Liver (tissue), 3 donors: ENCODE measurements at regions not wholly inside any gene's neighbourhood (a gene's known extent, or its start where the extent isn't known, plus 50 kb on each side); places are given as distances from the start of the nearest gene placed in this dataset.

ENCODE experiments used
- CTCF ChIP-seq: fragments of 150-350 bp; IDR thresholded peaks from 2 replicates; pipeline ENCODE4 v1.5.1; 2017; ENCODE audit warnings: improper control_type of control experiment, low read depth, low read length; ENCODE audit not compliant: missing input control
- EGR1 ChIP-seq, 2 donors: IDR thresholded peaks; 2 replicates each; pipeline ENCODE4 v1.6.1; 2016 to 2018; ENCODE audit warnings: antibody characterized with exemption in 2 of 2, low read depth in 2 of 2
- FOXA1 ChIP-seq: IDR thresholded peaks from 2 replicates; pipeline ENCODE4 v1.6.1; 2016; ENCODE audit warnings: antibody characterized with exemption
- GABPA ChIP-seq, 2 donors: IDR thresholded peaks in 1 of 2; conservative IDR thresholded peaks in 1 of 2; 2 replicates each; pipeline ENCODE4 v1.6.1; 2016; ENCODE audit warnings: antibody characterized with exemption in 2 of 2, mild to moderate bottlenecking in 1 of 2, moderate library complexity in 1 of 2
- HNF4A ChIP-seq, 2 donors: conservative IDR thresholded peaks; 2 replicates each; pipeline ENCODE4 v1.6.1; 2016; ENCODE audit warnings: antibody characterized with exemption in 2 of 2, mild to moderate bottlenecking in 2 of 2
- HNF4G ChIP-seq: IDR thresholded peaks from 2 replicates; pipeline ENCODE4 v1.6.1; 2016; ENCODE audit warnings: antibody characterized with exemption
- JUND ChIP-seq, 2 donors: IDR thresholded peaks; 2 replicates each; pipeline ENCODE4 v1.6.1; 2016; ENCODE audit warnings: antibody characterized with exemption in 2 of 2
- MAX ChIP-seq: IDR thresholded peaks from 2 replicates; pipeline ENCODE4 v1.6.1; 2016; ENCODE audit warnings: antibody characterized with exemption
- RAD21 ChIP-seq, 2 donors: IDR thresholded peaks; 2 replicates each; pipeline ENCODE4 v1.6.1; 2016; ENCODE audit warnings: antibody characterized with exemption in 2 of 2, mild to moderate bottlenecking in 2 of 2
- REST ChIP-seq: IDR thresholded peaks from 2 replicates; pipeline ENCODE4 v1.6.1; 2016; ENCODE audit warnings: antibody characterized with exemption, mild to moderate bottlenecking
- SP1 ChIP-seq: IDR thresholded peaks from 2 replicates; pipeline ENCODE4 v1.6.1; 2018; ENCODE audit warnings: antibody characterized with exemption, mild to moderate bottlenecking
- TAF1 ChIP-seq: conservative IDR thresholded peaks from 2 replicates; pipeline ENCODE4 v1.6.1; 2016; ENCODE audit warnings: antibody characterized with exemption, mild to moderate bottlenecking
- YY1 ChIP-seq: IDR thresholded peaks from 2 replicates; pipeline ENCODE4 v1.6.1; 2016; ENCODE audit warnings: antibody characterized with exemption, mild to moderate bottlenecking
- ZBTB33 ChIP-seq: IDR thresholded peaks from 2 replicates; pipeline ENCODE4 v1.6.1; 2016; ENCODE audit warnings: antibody characterized with exemption
- donor health status: healthy.
- donor health status: healthy.

GRCh38 chr9:84154320-84154719, 173.7 kb downstream of the RMI1 start:
- TF ChIP-seq CTCF (no peak), FOXA1 (no peak), HNF4A (conservative IDR thresholded peaks at IDR 0.05) (no peak), RAD21 (IDR thresholded peaks at IDR 0.05) (no peak), REST (no peak), YY1 (no peak), ZBTB33 (no peak), SP1 (no peak), MAX (no peak), GABPA (IDR thresholded peaks at IDR 0.05 in 1 of 2, conservative IDR thresholded peaks at IDR 0.05 in 1 of 2) (no peak), TAF1 (no peak), JUND (IDR thresholded peaks at IDR 0.05) (no peak), EGR1 (IDR thresholded peaks at IDR 0.05; ENCODE audit: low read depth in 2 of 2) (no peak), HNF4G (no peak)
